ENCODE measurements at regions not wholly inside any gene's neighbourhood (a gene's known extent, or its start where the extent isn't known, plus 50 kb on each side); places are given as distances from the start of the nearest gene placed in this dataset.

DNA sequence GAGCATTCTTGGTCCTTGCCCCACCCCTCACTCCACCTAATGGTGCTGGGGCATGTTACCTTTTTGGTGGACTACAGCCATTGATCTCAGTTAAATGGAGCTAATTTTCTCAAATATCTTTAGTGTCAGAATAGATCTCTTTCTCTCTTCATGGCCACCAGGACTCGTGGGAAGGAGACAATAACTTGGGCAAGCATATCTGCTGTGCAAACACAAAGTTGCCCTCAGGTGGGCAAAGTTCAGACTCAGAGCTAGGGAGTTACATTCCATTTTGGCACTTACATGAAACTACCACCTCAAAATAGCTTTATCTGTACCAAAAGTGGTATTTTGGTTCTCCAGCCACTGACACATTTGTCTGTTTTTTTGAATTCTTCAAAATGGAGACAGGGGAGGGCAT, 671.9 kb upstream of the KLF4 start:
- H3K4me3 Mint-ChIP-seq = no peak overlapping the region
- H3K4me2 ChIP-seq = no peak overlapping the region
- H3K4me3 ChIP-seq = no peak overlapping the region
- H4K20me1 ChIP-seq (replicated peaks; ENCODE audit: insufficient read depth) = no peaks in the 10 kb centered on the region
- H2AFZ ChIP-seq = no peak overlapping the region
- no peak overlapping the region for H3K27ac Mint-ChIP-seq
- no peaks in the 10 kb centered on the region for H3K79me2 ChIP-seq (replicated peaks; ENCODE audit: insufficient read depth)
- TF ChIP-seq ZNF114 (CRISPR knock-in tag; IDR thresholded peaks at IDR 0.05) = no peak
- TF ChIP-seq JUNB (IDR thresholded peaks at IDR 0.05; ENCODE audit: unreplicated experiment) = no peak
- H3K27me3 ChIP-seq (ENCODE audit: insufficient read depth) = no peaks in the 10 kb centered on the region
- H3K4me1 Mint-ChIP-seq = peaks cover 11% of the 10 kb centered on the region
- H3K27ac ChIP-seq (ENCODE audit: low read depth) = no peak overlapping the region
- peaks cover 7% of the 10 kb centered on the region; the same call in 1 of the 2 replicates for H3K9me2 ChIP-seq (ENCODE audit: insufficient read depth)
- peaks cover 4% of the 10 kb centered on the region for H3K27me3 Mint-ChIP-seq (ENCODE audit: insufficient read depth, low read depth, poor library complexity)
- H3F3A ChIP-seq (replicated peaks; ENCODE audit: low read depth) = no peaks in the 10 kb centered on the region
- H3K36me3 Mint-ChIP-seq (ENCODE audit: low read depth) = no peaks in the 10 kb centered on the region
- ATAC-seq (no peak), DNase-seq (ENCODE audit: low spot score) (no peak)
- no peaks in the 10 kb centered on the region for H3K4me1 ChIP-seq (ENCODE audit: insufficient read depth)
- H3K36me3 ChIP-seq (ENCODE audit: insufficient read depth) = no peaks in the 10 kb centered on the region
- H3K9me3 Mint-ChIP-seq = no peaks in the 10 kb centered on the region

DNA sequence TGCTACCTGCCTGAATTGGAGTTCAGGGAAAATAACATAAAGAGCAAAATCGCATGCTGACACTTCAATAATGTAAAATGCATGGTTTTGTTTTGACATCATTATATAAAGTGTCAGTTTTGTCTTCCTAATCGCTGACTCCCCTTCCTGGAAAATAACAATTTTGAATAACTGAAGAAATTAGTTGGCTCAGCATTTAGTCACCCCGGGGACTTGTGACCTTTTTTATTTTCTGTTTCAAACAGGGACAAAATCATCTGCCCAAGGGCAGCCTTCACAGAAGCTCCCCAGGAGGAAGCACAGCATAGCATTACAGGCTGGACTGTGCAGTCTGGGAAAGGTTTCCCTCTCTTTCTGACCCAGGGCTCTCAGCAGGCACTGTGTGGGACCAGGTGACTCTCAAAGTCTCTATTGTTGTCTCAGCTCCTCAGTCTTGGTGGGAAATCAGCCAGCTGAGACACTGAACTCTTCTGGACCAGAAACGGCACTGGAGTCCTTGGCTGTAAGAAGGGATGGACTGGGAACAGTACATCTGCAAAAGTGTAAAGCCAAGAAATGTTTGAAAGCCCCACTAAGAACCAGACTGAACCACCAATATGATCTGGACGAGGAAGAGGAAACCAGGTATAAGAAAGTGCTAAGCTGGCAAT, 671.3 kb upstream of the KLF4 start:
- H3K36me3 ChIP-seq (ENCODE audit: insufficient read depth) = no peaks in the 10 kb centered on the region
- no peaks in the 10 kb centered on the region for H3K79me2 ChIP-seq (replicated peaks; ENCODE audit: insufficient read depth)
- H3K4me2 ChIP-seq = no peak overlapping the region
- no peaks in the 10 kb centered on the region for H3F3A ChIP-seq (replicated peaks; ENCODE audit: low read depth)
- Mint-ChIP-seq H3K4me1 (peaks cover 11% of the 10 kb centered on the region), H3K4me3 (no peak overlapping the region), H3K27ac (no peak overlapping the region), H3K27me3 (ENCODE audit: insufficient read depth, low read depth, poor library complexity) (peaks cover 4% of the 10 kb centered on the region), H3K36me3 (ENCODE audit: low read depth) (no peaks in the 10 kb centered on the region), H3K9me3 (no peaks in the 10 kb centered on the region)
- H3K27ac ChIP-seq (ENCODE audit: low read depth) = no peak overlapping the region
- H3K4me1 ChIP-seq (ENCODE audit: insufficient read depth) = no peaks in the 10 kb centered on the region
- DNase-seq (ENCODE audit: low spot score) (no peak), ATAC-seq (no peak)
- H3K27me3 ChIP-seq (ENCODE audit: insufficient read depth) = no peaks in the 10 kb centered on the region
- no peaks in the 10 kb centered on the region for H4K20me1 ChIP-seq (replicated peaks; ENCODE audit: insufficient read depth)
- no peak for TF ChIP-seq EZH2 (IDR thresholded peaks at IDR 0.05; ENCODE audit: low read depth, unreplicated experiment)
- TF ChIP-seq, protein P1, sequence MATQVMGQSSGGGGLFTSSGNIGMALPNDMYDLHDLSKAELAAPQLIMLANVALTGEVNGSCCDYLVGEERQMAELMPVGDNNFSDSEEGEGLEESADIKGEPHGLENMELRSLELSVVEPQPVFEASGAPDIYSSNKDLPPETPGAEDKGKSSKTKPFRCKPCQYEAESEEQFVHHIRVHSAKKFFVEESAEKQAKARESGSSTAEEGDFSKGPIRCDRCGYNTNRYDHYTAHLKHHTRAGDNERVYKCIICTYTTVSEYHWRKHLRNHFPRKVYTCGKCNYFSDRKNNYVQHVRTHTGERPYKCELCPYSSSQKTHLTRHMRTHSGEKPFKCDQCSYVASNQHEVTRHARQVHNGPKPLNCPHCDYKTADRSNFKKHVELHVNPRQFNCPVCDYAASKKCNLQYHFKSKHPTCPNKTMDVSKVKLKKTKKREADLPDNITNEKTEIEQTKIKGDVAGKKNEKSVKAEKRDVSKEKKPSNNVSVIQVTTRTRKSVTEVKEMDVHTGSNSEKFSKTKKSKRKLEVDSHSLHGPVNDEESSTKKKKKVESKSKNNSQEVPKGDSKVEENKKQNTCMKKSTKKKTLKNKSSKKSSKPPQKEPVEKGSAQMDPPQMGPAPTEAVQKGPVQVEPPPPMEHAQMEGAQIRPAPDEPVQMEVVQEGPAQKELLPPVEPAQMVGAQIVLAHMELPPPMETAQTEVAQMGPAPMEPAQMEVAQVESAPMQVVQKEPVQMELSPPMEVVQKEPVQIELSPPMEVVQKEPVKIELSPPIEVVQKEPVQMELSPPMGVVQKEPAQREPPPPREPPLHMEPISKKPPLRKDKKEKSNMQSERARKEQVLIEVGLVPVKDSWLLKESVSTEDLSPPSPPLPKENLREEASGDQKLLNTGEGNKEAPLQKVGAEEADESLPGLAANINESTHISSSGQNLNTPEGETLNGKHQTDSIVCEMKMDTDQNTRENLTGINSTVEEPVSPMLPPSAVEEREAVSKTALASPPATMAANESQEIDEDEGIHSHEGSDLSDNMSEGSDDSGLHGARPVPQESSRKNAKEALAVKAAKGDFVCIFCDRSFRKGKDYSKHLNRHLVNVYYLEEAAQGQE (IDR thresholded peaks at IDR 0.05; ENCODE audit: unreplicated experiment) = no peak
- TF ChIP-seq ZNF331 (CRISPR knock-in tag; IDR thresholded peaks at IDR 0.05; ENCODE audit: low read depth) = no peak
- TF ChIP-seq ZNF114 (CRISPR knock-in tag; IDR thresholded peaks at IDR 0.05) = no peak
- TF ChIP-seq POLR2AphosphoS5 (IDR thresholded peaks at IDR 0.05; ENCODE audit: low read depth) = no peak
- no peak overlapping the region for H3K4me3 ChIP-seq
- peaks cover 7% of the 10 kb centered on the region; the same call in 1 of the 2 replicates for H3K9me2 ChIP-seq (ENCODE audit: insufficient read depth)
- H2AFZ ChIP-seq = peak overlapping the region; percentile 78

DNA sequence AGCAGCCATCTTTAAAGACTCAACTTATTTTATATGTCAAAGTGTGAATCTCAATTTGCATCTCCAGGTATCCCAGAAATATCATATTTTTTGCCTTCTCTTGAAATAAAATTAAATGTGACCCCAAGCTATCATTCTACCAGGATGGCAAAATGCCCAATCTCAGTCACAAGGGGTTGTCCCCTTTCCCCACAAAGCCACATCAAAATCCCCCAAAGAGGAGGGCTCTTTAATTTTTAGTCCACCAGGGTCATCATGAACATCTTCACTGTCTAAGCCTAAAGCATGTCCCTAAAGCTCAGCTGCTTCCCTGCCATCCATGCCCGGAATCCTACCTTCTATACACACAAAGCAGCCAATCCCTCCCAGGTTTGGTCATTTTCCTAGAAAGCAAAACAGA, 670.5 kb upstream of the KLF4 start:
- Mint-ChIP-seq H3K4me3 (no peak overlapping the region), H3K36me3 (ENCODE audit: low read depth) (no peaks in the 10 kb centered on the region), H3K27ac (no peak overlapping the region), H3K9me3 (no peaks in the 10 kb centered on the region), H3K4me1 (peaks cover 11% of the 10 kb centered on the region), H3K27me3 (ENCODE audit: insufficient read depth, low read depth, poor library complexity) (peaks cover 4% of the 10 kb centered on the region)
- ATAC-seq (no peak), DNase-seq (ENCODE audit: low spot score) (no peak)
- Histone ChIP-seq H2AFZ (no peak overlapping the region), H3K9me2 (ENCODE audit: insufficient read depth) (peaks cover 2% of the 10 kb centered on the region; the same call in 1 of the 2 replicates), H3K4me3 (no peak overlapping the region), H3F3A (replicated peaks; ENCODE audit: low read depth) (no peaks in the 10 kb centered on the region), H3K4me2 (no peak overlapping the region), H3K4me1 (ENCODE audit: insufficient read depth) (no peaks in the 10 kb centered on the region), H3K36me3 (ENCODE audit: insufficient read depth) (no peaks in the 10 kb centered on the region), H3K27me3 (ENCODE audit: insufficient read depth) (no peaks in the 10 kb centered on the region), H3K79me2 (replicated peaks; ENCODE audit: insufficient read depth) (no peaks in the 10 kb centered on the region), H3K27ac (ENCODE audit: low read depth) (no peak overlapping the region), H4K20me1 (replicated peaks; ENCODE audit: insufficient read depth) (no peaks in the 10 kb centered on the region)
- TF ChIP-seq NANOG (IDR thresholded peaks at IDR 0.05; ENCODE audit: borderline replicate concordance) (no peak), POLR2AphosphoS5 (IDR thresholded peaks at IDR 0.05; ENCODE audit: low read depth) (no peak), CREB1 (CRISPR knock-in tag; IDR thresholded peaks at IDR 0.05; ENCODE audit: low read depth) (no peak), EZH2phosphoT487 (IDR thresholded peaks at IDR 0.05; ENCODE audit: unreplicated experiment) (no peak), ZNF114 (CRISPR knock-in tag; IDR thresholded peaks at IDR 0.05) (no peak), STAT1 (IDR thresholded peaks at IDR 0.05; ENCODE audit: unreplicated experiment) (no peak)
- TF ChIP-seq, protein P2, sequence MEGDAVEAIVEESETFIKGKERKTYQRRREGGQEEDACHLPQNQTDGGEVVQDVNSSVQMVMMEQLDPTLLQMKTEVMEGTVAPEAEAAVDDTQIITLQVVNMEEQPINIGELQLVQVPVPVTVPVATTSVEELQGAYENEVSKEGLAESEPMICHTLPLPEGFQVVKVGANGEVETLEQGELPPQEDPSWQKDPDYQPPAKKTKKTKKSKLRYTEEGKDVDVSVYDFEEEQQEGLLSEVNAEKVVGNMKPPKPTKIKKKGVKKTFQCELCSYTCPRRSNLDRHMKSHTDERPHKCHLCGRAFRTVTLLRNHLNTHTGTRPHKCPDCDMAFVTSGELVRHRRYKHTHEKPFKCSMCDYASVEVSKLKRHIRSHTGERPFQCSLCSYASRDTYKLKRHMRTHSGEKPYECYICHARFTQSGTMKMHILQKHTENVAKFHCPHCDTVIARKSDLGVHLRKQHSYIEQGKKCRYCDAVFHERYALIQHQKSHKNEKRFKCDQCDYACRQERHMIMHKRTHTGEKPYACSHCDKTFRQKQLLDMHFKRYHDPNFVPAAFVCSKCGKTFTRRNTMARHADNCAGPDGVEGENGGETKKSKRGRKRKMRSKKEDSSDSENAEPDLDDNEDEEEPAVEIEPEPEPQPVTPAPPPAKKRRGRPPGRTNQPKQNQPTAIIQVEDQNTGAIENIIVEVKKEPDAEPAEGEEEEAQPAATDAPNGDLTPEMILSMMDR (conservative IDR thresholded peaks at IDR 0.05; ENCODE audit: low read depth in 2 of 2) = no peak
- TF ChIP-seq, protein P3, sequence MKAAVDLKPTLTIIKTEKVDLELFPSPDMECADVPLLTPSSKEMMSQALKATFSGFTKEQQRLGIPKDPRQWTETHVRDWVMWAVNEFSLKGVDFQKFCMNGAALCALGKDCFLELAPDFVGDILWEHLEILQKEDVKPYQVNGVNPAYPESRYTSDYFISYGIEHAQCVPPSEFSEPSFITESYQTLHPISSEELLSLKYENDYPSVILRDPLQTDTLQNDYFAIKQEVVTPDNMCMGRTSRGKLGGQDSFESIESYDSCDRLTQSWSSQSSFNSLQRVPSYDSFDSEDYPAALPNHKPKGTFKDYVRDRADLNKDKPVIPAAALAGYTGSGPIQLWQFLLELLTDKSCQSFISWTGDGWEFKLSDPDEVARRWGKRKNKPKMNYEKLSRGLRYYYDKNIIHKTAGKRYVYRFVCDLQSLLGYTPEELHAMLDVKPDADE (IDR thresholded peaks at IDR 0.05) = no peak

Measured in GM23338 (cell line).